AG09319 (cell line): ENCODE measurements at regions not wholly inside any gene's neighbourhood (a gene's known extent, or its start where the extent isn't known, plus 50 kb on each side); places are given as distances from the start of the nearest gene placed in this dataset.

ENCODE experiments used
- DNase-seq: peaks from one replicate; pipeline ENCODE4 v3.0.0-alpha.2; 2010; ENCODE audit warnings: low read depth; ENCODE audit errors: extremely low read depth
- TF ChIP-seq, protein P1 (sequence below): IDR thresholded peaks from 2 replicates; pipeline ENCODE4 v1.5.1; 2011; ENCODE audit warnings: low read depth, mild to moderate bottlenecking, inconsistent platforms, low read length, moderate library complexity

GRCh38 chr12:60421741-60422140 is 825.9 kb downstream of the SLC16A7 start:
- TF ChIP-seq, protein P1, sequence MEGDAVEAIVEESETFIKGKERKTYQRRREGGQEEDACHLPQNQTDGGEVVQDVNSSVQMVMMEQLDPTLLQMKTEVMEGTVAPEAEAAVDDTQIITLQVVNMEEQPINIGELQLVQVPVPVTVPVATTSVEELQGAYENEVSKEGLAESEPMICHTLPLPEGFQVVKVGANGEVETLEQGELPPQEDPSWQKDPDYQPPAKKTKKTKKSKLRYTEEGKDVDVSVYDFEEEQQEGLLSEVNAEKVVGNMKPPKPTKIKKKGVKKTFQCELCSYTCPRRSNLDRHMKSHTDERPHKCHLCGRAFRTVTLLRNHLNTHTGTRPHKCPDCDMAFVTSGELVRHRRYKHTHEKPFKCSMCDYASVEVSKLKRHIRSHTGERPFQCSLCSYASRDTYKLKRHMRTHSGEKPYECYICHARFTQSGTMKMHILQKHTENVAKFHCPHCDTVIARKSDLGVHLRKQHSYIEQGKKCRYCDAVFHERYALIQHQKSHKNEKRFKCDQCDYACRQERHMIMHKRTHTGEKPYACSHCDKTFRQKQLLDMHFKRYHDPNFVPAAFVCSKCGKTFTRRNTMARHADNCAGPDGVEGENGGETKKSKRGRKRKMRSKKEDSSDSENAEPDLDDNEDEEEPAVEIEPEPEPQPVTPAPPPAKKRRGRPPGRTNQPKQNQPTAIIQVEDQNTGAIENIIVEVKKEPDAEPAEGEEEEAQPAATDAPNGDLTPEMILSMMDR: no peak

DNA sequence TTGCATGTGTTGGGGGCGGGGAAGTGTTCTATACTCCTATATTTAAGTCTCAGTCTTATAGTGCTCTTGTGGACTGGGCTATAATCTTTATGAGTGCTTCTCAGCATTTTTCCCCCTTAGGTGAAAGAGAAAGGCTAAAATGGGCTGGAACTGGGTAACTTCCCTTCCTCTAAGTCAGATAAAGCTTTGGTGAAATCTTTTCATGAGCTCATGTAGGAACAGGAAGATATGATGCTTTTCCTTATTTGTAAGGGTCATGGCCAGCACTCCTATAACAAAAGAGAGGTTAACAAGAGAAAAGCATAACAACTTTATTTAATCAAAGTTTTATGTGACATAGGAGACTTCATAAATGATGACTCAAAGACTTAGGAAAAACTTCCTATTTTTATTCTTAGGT is 841.5 kb downstream of the SLC16A7 start:
- TF ChIP-seq, protein P1: no peak
- DNase-seq: no peak

More at GRCh38 chr12:60421741-60422140, 825.9 kb downstream of the SLC16A7 start:
- no peak for DNase-seq

DNA sequence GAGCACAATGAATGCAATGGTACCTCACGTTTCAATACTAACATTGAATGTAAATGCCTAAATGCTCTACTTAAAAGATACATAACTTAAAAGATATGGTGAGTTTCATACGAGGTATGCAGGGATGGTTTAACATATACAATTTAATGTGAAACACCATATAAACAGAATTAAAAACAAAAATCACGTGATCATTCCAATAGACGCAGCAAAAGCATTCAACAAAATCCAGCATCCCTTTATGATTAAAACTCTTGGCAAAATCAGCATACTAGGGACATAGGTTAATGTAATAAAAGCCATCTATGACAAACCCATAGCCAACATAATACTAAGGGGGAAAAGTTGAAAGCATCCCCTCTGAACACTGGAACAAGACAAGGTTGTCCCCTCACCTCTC is 845.7 kb downstream of the SLC16A7 start:
- no peak for DNase-seq
- TF ChIP-seq, protein P1: no peak

- no peak for DNase-seq
- TF ChIP-seq, protein P1: no peak
Observed at GRCh38 chr12:60451457-60451856, 855.6 kb downstream of the SLC16A7 start.

DNA sequence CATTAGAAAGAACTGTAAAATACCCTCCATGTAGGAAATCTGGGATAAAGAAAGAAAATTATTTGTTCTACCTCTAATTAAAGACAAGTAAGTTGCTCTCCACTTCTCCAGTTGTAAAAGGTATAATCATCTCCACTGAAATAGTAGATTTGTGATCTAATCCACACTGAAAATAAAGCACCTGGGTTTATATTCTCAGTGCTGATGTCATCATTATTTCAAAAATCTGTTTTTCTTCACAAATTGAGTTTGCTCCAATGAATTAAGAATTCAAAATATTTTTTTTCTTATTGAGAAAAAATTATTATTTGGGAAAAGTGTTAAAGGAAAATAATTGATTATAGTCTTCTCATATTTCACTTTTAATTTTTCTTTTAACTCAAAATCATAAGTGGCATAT is 869.2 kb downstream of the SLC16A7 start:
- DNase-seq: no peak
- TF ChIP-seq, protein P1: no peak

DNA sequence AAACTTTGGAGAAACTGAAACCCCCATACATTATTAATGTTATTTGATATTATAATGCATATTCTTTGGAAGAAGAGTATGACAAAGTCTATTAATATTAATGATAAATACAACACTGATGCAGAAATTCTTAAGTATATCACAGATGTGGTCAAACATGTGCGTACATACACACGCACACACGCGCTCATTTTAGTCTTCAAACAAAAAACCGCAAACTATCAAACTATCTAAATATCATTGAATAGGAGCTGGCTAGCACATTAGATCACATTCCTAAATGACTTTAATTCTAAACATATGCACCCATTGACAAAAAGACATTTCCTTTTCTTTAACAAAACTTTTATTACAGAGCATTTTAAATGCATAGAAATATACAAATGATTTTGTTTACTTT is 872.7 kb downstream of the SLC16A7 start:
- no peak for DNase-seq
- TF ChIP-seq, protein P1: no peak

DNA sequence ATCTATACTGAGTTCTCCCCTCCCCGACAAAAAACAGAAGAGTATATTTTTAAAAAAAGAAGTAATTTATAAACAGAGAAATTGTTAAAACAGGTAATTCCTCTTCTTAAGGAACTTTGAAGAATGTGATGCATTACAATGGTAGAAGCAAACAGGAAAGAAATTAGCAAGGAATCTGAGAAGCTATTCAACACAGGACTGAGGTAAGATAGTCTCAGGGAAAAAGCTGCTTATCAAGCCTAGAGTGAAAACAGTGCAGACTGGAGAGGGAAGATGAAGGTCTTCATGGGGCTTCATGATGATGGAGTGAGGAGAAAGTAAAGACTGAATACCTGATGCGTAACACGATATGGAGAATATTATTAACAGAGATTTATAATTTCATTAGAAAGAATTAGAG is 880.0 kb downstream of the SLC16A7 start:
- TF ChIP-seq, protein P1: no peak
- DNase-seq: no peak
